HepG2 (cell line): ENCODE measurements at regions not wholly inside any gene's neighbourhood (a gene's known extent, or its start where the extent isn't known, plus 50 kb on each side); places are given as distances from the start of the nearest gene placed in this dataset.

Experiments used
- CBX1 ChIP-seq: IDR thresholded peaks from one replicate; pipeline ENCODE4 v1.6.1; 2016; ENCODE audit warnings: antibody characterized with exemption, low read depth
- DNMT1 ChIP-seq: sonication (generic); formaldehyde crosslinking; IDR thresholded peaks from 2 replicates; pipeline ENCODE4 v1.5.1; 2020; ENCODE audit warnings: mild to moderate bottlenecking, missing genetic modification reagents
- ELF3 ChIP-seq: IDR thresholded peaks from 2 replicates; pipeline ENCODE4 v1.6.1; 2016; ENCODE audit warnings: missing genetic modification reagents, missing compliant biosample characterization
- HDAC2 ChIP-seq: sonication (generic); formaldehyde crosslinking; IDR thresholded peaks from 2 replicates; pipeline ENCODE4 v1.4.0; 2020; ENCODE audit warnings: missing genetic modification reagents
- NFKBIZ ChIP-seq: IDR thresholded peaks from 2 replicates; pipeline ENCODE4 v1.6.1; 2018; ENCODE audit warnings: missing genetic modification reagents, missing compliant biosample characterization
- NR2F1 ChIP-seq, 2 experiments: fragments of 450-650 bp in 1 of 2; formaldehyde crosslinking in 1 of 2; IDR thresholded peaks; 2 replicates each; pipeline versions ENCODE4 v1.5.0 to v1.6.1; 2016 to 2020; ENCODE audit warnings: mild to moderate bottlenecking in 1 of 2, missing compliant biosample characterization in 1 of 2, missing genetic modification reagents in 1 of 2, moderate library complexity in 1 of 2
- PITX1 ChIP-seq: sonication (generic); formaldehyde crosslinking; IDR thresholded peaks from 2 replicates; pipeline ENCODE4 v1.5.1; 2020; ENCODE audit warnings: mild to moderate bottlenecking, missing genetic modification reagents
- RCOR2 ChIP-seq: IDR thresholded peaks from 2 replicates; pipeline ENCODE4 v1.6.1; 2016; ENCODE audit warnings: missing biosample characterization, missing genetic modification reagents
- RORA ChIP-seq: sonication (generic); formaldehyde crosslinking; IDR thresholded peaks from 2 replicates; pipeline ENCODE4 v1.5.0; 2020; ENCODE audit warnings: mild to moderate bottlenecking, missing genetic modification reagents, moderate library complexity
- SIX4 ChIP-seq: sonication (generic); formaldehyde crosslinking; IDR thresholded peaks from 2 replicates; pipeline ENCODE4 v1.4.0; 2020; ENCODE audit warnings: missing genetic modification reagents
- TBX3 ChIP-seq: fragments of 450-650 bp; IDR thresholded peaks from 2 replicates; pipeline ENCODE4 v1.6.1; 2017; ENCODE audit warnings: antibody characterized with exemption, mild to moderate bottlenecking, inconsistent platforms, borderline replicate concordance
- ZNF263 ChIP-seq: sonication (generic); formaldehyde crosslinking; IDR thresholded peaks from 2 replicates; pipeline ENCODE4 v1.4.0; 2020; ENCODE audit warnings: missing genetic modification reagents
- ZNF543 ChIP-seq: sonication (generic); formaldehyde crosslinking; IDR thresholded peaks from 2 replicates; pipeline ENCODE4 v1.4.0; 2020; ENCODE audit warnings: mild to moderate bottlenecking, missing genetic modification reagents
- ZNF563 ChIP-seq: sonication (generic); formaldehyde crosslinking; IDR thresholded peaks from 2 replicates; pipeline ENCODE4 v1.8.0; 2022; ENCODE audit warnings: mild to moderate bottlenecking, moderate library complexity, missing genetic modification reagents
- ZNF780A ChIP-seq: sonication (generic); formaldehyde crosslinking; IDR thresholded peaks from 2 replicates; pipeline ENCODE4 v1.8.0; 2022; ENCODE audit warnings: mild to moderate bottlenecking, missing genetic modification reagents, moderate library complexity
- TF ChIP-seq, protein P1 (sequence below): IDR thresholded peaks from 2 replicates; pipeline ENCODE4 v1.6.1; 2016; ENCODE audit warnings: missing biosample characterization, missing genetic modification reagents, low read depth
- TF ChIP-seq, protein P2 (sequence below): sonication (generic); formaldehyde crosslinking; IDR thresholded peaks from 2 replicates; pipeline ENCODE4 v1.4.0; 2020; ENCODE audit warnings: missing genetic modification reagents
- TF ChIP-seq, protein P3 (sequence below): IDR thresholded peaks from 2 replicates; pipeline ENCODE4 v1.6.1; 2016; ENCODE audit warnings: low read depth
- TF ChIP-seq, protein P4 (sequence below): sonication (generic); formaldehyde crosslinking; IDR thresholded peaks from 2 replicates; pipeline ENCODE4; 2020; ENCODE audit warnings: missing genetic modification reagents, mild to moderate bottlenecking, borderline replicate concordance
- TF ChIP-seq, protein P5 (sequence below): fragments of 450-650 bp; IDR thresholded peaks from 2 replicates; pipeline ENCODE4 v1.6.1; 2016
- TF ChIP-seq, protein P6 (sequence below): sonication (generic); formaldehyde crosslinking; IDR thresholded peaks from 2 replicates; pipeline ENCODE4 v1.8.0; 2022; ENCODE audit warnings: mild to moderate bottlenecking, missing genetic modification reagents

DNA sequence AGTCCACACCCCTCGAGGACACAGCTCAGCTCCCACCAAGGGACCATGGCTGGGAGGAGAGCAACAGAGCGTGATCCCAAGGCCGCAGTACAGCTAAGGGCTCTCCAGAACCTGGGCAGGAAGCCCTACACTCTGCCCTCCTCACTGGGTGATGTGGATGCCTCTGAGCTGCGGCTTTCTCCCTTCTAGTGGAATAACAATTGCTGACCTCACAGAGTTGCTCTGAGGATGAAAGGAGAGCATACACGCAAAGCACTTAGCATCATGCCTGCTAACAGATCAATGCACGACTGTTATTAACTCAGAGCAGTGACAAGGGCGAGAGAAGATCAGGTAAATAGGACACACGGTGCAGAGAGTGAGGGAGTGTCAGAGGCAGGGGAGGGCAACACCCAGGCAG lies 74.2 kb downstream of the ZFP36L2 start (continued):
- TF ChIP-seq, protein P1, sequence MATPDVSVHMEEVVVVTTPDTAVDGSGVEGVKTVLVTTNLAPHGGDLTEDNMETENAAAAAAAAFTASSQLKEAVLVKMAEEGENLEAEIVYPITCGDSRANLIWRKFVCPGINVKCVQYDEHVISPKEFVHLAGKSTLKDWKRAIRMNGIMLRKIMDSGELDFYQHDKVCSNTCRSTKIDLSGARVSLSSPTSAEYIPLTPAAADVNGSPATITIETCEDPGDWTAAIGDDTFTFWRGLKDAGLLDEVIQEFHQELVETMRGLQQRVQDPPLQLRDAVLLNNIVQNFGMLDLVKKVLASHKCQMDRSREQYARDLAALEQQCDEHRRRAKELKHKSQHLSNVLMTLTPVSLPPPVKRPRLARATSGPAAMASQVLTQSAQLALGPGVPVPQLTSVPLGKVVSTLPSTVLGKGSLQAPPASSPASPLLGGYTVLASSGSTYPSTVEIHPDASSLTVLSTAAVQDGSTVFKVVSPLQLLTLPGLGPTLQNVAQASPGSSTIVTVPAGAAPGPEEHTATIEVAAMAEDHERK, result no peak
- TF ChIP-seq TBX3, result 0 out of 2 replicates have a peak, but pooled peaks have one; percentile 15
- TF ChIP-seq, protein P2, sequence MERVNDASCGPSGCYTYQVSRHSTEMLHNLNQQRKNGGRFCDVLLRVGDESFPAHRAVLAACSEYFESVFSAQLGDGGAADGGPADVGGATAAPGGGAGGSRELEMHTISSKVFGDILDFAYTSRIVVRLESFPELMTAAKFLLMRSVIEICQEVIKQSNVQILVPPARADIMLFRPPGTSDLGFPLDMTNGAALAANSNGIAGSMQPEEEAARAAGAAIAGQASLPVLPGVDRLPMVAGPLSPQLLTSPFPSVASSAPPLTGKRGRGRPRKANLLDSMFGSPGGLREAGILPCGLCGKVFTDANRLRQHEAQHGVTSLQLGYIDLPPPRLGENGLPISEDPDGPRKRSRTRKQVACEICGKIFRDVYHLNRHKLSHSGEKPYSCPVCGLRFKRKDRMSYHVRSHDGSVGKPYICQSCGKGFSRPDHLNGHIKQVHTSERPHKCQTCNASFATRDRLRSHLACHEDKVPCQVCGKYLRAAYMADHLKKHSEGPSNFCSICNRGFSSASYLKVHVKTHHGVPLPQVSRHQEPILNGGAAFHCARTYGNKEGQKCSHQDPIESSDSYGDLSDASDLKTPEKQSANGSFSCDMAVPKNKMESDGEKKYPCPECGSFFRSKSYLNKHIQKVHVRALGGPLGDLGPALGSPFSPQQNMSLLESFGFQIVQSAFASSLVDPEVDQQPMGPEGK (CRISPR knock-in tag), result no peak
- TF ChIP-seq, protein P3, sequence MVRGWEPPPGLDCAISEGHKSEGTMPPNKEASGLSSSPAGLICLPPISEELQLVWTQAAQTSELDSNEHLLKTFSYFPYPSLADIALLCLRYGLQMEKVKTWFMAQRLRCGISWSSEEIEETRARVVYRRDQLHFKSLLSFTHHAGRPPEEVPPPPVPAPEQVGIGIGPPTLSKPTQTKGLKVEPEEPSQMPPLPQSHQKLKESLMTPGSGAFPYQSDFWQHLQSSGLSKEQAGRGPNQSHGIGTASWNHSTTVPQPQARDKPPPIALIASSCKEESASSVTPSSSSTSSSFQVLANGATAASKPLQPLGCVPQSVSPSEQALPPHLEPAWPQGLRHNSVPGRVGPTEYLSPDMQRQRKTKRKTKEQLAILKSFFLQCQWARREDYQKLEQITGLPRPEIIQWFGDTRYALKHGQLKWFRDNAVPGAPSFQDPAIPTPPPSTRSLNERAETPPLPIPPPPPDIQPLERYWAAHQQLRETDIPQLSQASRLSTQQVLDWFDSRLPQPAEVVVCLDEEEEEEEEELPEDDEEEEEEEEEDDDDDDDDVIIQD (CRISPR knock-in tag), result 0 out of 2 replicates have a peak, but pooled peaks have one; percentile 17
- no peak for TF ChIP-seq SIX4 (CRISPR knock-in tag)
- peak; percentile 50; the same call in 1 of the 2 replicates for TF ChIP-seq HDAC2
- no peak for TF ChIP-seq DNMT1 (CRISPR knock-in tag)
- peak; percentile 13; the same call in 1 of the 2 replicates for TF ChIP-seq ZNF263 (CRISPR knock-in tag)
- TF ChIP-seq, protein P4, sequence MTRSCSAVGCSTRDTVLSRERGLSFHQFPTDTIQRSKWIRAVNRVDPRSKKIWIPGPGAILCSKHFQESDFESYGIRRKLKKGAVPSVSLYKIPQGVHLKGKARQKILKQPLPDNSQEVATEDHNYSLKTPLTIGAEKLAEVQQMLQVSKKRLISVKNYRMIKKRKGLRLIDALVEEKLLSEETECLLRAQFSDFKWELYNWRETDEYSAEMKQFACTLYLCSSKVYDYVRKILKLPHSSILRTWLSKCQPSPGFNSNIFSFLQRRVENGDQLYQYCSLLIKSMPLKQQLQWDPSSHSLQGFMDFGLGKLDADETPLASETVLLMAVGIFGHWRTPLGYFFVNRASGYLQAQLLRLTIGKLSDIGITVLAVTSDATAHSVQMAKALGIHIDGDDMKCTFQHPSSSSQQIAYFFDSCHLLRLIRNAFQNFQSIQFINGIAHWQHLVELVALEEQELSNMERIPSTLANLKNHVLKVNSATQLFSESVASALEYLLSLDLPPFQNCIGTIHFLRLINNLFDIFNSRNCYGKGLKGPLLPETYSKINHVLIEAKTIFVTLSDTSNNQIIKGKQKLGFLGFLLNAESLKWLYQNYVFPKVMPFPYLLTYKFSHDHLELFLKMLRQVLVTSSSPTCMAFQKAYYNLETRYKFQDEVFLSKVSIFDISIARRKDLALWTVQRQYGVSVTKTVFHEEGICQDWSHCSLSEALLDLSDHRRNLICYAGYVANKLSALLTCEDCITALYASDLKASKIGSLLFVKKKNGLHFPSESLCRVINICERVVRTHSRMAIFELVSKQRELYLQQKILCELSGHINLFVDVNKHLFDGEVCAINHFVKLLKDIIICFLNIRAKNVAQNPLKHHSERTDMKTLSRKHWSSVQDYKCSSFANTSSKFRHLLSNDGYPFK (CRISPR knock-in tag), result no peak
- no peak for TF ChIP-seq NFKBIZ (CRISPR knock-in tag)
- no peak for TF ChIP-seq NR2F1 (CRISPR knock-in tag; IDR thresholded peaks at IDR 0.05)
- TF ChIP-seq ZNF543 (CRISPR knock-in tag), result no peak
- no peak for TF ChIP-seq ZNF780A (CRISPR knock-in tag)
- no peak for TF ChIP-seq CBX1
- no peak for TF ChIP-seq RORA (CRISPR knock-in tag)
- peak; percentile 53; the same call in 1 of the 2 replicates for TF ChIP-seq RCOR2
- TF ChIP-seq ZNF563, result no peak
- TF ChIP-seq, protein P5, sequence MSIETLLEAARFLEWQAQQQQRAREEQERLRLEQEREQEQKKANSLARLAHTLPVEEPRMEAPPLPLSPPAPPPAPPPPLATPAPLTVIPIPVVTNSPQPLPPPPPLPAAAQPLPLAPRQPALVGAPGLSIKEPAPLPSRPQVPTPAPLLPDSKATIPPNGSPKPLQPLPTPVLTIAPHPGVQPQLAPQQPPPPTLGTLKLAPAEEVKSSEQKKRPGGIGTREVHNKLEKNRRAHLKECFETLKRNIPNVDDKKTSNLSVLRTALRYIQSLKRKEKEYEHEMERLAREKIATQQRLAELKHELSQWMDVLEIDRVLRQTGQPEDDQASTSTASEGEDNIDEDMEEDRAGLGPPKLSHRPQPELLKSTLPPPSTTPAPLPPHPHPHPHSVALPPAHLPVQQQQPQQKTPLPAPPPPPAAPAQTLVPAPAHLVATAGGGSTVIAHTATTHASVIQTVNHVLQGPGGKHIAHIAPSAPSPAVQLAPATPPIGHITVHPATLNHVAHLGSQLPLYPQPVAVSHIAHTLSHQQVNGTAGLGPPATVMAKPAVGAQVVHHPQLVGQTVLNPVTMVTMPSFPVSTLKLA, result no peak
- TF ChIP-seq, protein P6, sequence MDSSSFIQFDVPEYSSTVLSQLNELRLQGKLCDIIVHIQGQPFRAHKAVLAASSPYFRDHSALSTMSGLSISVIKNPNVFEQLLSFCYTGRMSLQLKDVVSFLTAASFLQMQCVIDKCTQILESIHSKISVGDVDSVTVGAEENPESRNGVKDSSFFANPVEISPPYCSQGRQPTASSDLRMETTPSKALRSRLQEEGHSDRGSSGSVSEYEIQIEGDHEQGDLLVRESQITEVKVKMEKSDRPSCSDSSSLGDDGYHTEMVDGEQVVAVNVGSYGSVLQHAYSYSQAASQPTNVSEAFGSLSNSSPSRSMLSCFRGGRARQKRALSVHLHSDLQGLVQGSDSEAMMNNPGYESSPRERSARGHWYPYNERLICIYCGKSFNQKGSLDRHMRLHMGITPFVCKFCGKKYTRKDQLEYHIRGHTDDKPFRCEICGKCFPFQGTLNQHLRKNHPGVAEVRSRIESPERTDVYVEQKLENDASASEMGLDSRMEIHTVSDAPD (CRISPR knock-in tag), result no peak
- 0 out of 2 replicates have a peak, but pooled peaks have one; percentile 39 for TF ChIP-seq ELF3 (CRISPR knock-in tag)
- TF ChIP-seq PITX1 (CRISPR knock-in tag), result 0 out of 2 replicates have a peak, but pooled peaks have one; percentile 25
